ENCODE measurements at regions not wholly inside any gene's neighbourhood (a gene's known extent, or its start where the extent isn't known, plus 50 kb on each side); places are given as distances from the start of the nearest gene placed in this dataset.

DNA sequence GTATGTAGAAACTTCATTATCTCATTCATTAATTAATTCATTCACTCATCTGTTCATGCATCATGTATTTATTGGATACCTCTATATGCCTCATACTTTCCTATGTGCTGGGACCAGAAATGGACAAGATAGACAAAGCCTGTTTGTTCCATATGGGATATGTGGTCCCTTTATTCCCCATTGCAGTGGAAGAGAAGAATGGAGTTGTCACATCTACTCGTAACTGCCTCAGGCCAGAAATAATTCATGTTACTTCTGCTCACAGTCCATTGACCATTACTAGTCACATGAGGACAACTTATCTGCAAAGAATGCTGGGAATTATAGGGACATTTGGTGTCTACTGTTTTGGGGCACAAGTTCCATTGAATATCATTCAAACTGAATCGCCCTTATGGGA, 327.8 kb downstream of the MATN1 start:
- TF ChIP-seq, protein P1, sequence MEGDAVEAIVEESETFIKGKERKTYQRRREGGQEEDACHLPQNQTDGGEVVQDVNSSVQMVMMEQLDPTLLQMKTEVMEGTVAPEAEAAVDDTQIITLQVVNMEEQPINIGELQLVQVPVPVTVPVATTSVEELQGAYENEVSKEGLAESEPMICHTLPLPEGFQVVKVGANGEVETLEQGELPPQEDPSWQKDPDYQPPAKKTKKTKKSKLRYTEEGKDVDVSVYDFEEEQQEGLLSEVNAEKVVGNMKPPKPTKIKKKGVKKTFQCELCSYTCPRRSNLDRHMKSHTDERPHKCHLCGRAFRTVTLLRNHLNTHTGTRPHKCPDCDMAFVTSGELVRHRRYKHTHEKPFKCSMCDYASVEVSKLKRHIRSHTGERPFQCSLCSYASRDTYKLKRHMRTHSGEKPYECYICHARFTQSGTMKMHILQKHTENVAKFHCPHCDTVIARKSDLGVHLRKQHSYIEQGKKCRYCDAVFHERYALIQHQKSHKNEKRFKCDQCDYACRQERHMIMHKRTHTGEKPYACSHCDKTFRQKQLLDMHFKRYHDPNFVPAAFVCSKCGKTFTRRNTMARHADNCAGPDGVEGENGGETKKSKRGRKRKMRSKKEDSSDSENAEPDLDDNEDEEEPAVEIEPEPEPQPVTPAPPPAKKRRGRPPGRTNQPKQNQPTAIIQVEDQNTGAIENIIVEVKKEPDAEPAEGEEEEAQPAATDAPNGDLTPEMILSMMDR (IDR thresholded peaks at IDR 0.05; ENCODE audit: control extremely low read depth, extremely low read depth), result no peak
- H3K4me3 ChIP-seq, result no peak overlapping the region
- WGBS, 2 donors, result 91 to 93% methylated on average over 2 of the region's 2 CpGs

DNA sequence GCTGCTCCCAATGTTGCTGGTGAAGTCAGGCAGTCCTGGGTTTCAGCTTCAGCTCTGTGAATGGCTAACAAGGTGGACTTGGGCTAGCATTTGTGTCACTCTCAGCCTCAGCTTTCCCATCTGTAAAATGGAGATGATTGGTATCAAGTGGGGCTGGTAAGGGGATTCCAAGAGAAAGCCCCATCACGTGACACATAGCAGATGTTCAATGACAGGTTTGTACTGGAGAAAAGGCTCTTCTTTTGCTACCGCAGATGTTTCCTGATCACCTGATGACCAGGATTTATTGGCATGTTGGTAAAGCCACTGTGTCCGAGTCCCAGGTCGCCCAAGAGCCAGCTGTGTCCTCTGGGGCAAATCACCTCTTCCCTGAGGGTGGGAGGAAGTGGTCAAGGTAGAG, 335.0 kb downstream of the MATN1 start:
- ATAC-seq (ENCODE audit: insufficient read depth, low FRiP score) (no peak), DNase-seq (no peak)
- H3K27ac ChIP-seq (ENCODE audit: low read depth in 1 of 2, low read length in 1 of 2), result no peak overlapping the region
- no peaks in the 10 kb centered on the region for H3K36me3 ChIP-seq (ENCODE audit: control insufficient read depth in 4 of 4, insufficient read depth in 4 of 4, low read length in 4 of 4)
- no peak overlapping the region for H3K9ac ChIP-seq (ENCODE audit: insufficient read depth in 1 of 2, low read length in 2 of 2)
- TF ChIP-seq, protein P1 (IDR thresholded peaks at IDR 0.05; ENCODE audit: control extremely low read depth, extremely low read depth), result no peak
- peaks cover 0 to 5% (median 0%) of the 10 kb centered on the region in 4 donors for H3K9me3 ChIP-seq (ENCODE audit: control insufficient read depth in 4 of 4, insufficient read depth in 3 of 4, low read length in 3 of 4)
- no peak overlapping the region for H3K4me3 ChIP-seq
- H3K27me3 ChIP-seq (ENCODE audit: control insufficient read depth in 3 of 3, insufficient read depth in 3 of 3, low read length in 2 of 3), result peaks cover 0 to 6% (median 3%) of the 10 kb centered on the region in 3 donors
- H3K4me1 ChIP-seq (ENCODE audit: control insufficient read depth in 5 of 5, insufficient read depth in 5 of 5, low read length in 5 of 5), result peaks cover 0 to 2% (median 0%) of the 10 kb centered on the region in 5 donors
- 77 to 79% methylated on average over 4 of the region's 4 CpGs for WGBS, 2 donors

More for the DNA sequence above, 327.8 kb downstream of the MATN1 start:
- Histone ChIP-seq H3K9ac (ENCODE audit: insufficient read depth in 1 of 2, low read length in 2 of 2) (no peak overlapping the region), H3K4me1 (ENCODE audit: control insufficient read depth in 5 of 5, insufficient read depth in 5 of 5, low read length in 5 of 5) (no peaks in the 10 kb centered on the region), H3K27me3 (ENCODE audit: control insufficient read depth in 3 of 3, insufficient read depth in 3 of 3, low read length in 2 of 3) (peaks cover 0 to under 1% (median 0%) of the 10 kb centered on the region in 3 donors), H3K9me3 (ENCODE audit: control insufficient read depth in 4 of 4, insufficient read depth in 3 of 4, low read length in 3 of 4) (no peaks in the 10 kb centered on the region), H3K36me3 (ENCODE audit: control insufficient read depth in 4 of 4, insufficient read depth in 4 of 4, low read length in 4 of 4) (no peaks in the 10 kb centered on the region), H3K27ac (ENCODE audit: low read depth in 1 of 2, low read length in 1 of 2) (no peak overlapping the region)
- DNase-seq (no peak), ATAC-seq (ENCODE audit: insufficient read depth, low FRiP score) (no peak)

DNA sequence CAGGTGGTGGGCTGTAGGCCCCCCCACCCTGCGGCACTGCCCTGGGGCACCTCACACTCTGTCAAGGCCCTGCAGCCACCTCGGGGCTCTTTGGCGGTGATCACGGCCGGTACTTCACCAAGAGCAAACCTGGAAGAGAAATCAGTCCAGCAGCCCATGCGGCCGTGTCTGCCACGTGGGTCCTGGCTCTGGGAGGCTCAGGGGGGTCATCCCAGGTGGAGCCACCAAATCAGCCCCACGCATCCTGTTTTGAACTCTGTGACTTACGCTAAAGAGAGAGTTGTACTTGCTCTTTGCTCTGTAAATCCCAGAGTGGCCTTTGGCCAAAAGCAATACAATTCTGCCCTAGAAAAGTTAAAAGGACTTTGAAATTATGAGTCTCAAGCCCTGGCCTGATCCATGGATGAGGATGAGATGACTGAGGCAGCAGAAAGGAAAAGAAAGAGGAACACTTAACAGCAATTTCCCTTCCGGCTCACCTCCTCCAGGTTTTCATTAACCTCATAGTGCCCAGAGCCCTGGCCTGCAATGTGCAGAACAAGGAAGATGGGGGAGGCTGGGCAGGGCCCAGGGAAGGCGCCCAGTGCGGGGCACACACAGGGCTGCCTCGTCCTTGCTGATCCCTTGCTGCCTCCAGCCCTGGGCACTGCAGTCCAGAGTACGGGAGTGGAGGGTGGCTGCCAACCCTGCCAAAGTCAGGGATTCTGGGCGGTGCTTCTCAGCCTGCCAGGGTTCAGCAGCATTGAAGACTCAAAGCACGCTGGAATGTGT, 337.0 kb downstream of the MATN1 start:
- H3K4me3 ChIP-seq, result no peak overlapping the region
- peaks cover 0 to 5% (median 0%) of the 10 kb centered on the region in 4 donors for H3K9me3 ChIP-seq (ENCODE audit: control insufficient read depth in 4 of 4, insufficient read depth in 3 of 4, low read length in 3 of 4)
- DNase-seq, result peak in 1 of 3 donors; percentile 27
- no peak overlapping the region for H3K9ac ChIP-seq (ENCODE audit: insufficient read depth in 1 of 2, low read length in 2 of 2)
- WGBS, 2 donors, result 68 to 78% methylated on average over 15 to 17 of the region's 17 CpGs
- TF ChIP-seq, protein P1 (IDR thresholded peaks at IDR 0.05; ENCODE audit: control extremely low read depth, extremely low read depth), result no peak
- H3K27ac ChIP-seq (ENCODE audit: low read depth in 1 of 2, low read length in 1 of 2), result no peak overlapping the region
- no peak for ATAC-seq (ENCODE audit: insufficient read depth, low FRiP score)
- peaks cover 0 to 2% (median 0%) of the 10 kb centered on the region in 5 donors for H3K4me1 ChIP-seq (ENCODE audit: control insufficient read depth in 5 of 5, insufficient read depth in 5 of 5, low read length in 5 of 5)
- peaks cover 0 to 6% (median 3%) of the 10 kb centered on the region in 3 donors for H3K27me3 ChIP-seq (ENCODE audit: control insufficient read depth in 3 of 3, insufficient read depth in 3 of 3, low read length in 2 of 3)
- H3K36me3 ChIP-seq (ENCODE audit: control insufficient read depth in 4 of 4, insufficient read depth in 4 of 4, low read length in 4 of 4), result no peaks in the 10 kb centered on the region
